ENCODE measurements at regions not wholly inside any gene's neighbourhood (a gene's known extent, or its start where the extent isn't known, plus 50 kb on each side); places are given as distances from the start of the nearest gene placed in this dataset.

- no peak for DNase-seq (ENCODE audit: low spot score)
These were observed 151.7 kb downstream of the DMRT2 start for GRCh38 chr9:1201901-1202300.

- DNase-seq (ENCODE audit: low spot score), result no peak
These were observed 152.5 kb downstream of the DMRT2 start for GRCh38 chr9:1202512-1203280.

DNA sequence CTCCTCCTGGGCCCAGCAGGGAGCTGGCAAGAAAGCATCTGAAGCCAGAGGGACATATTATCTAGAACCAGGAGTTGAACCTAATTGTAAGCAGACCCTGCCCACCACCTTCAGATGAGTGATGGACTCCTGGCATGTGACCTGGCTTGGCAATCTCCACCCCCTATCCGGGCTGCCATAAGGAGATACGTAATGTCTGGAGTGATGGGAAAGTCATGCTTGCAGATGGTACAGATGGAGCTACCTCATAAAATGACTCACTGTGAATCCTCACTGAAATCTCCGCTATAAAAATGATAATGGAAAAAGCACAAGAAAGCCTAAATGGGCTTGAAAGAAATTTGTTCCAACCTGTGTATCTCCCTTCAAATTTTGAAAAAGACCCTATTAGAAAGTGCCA is 157.5 kb downstream of the DMRT2 start:
- DNase-seq (ENCODE audit: low spot score), result no peak

DNA sequence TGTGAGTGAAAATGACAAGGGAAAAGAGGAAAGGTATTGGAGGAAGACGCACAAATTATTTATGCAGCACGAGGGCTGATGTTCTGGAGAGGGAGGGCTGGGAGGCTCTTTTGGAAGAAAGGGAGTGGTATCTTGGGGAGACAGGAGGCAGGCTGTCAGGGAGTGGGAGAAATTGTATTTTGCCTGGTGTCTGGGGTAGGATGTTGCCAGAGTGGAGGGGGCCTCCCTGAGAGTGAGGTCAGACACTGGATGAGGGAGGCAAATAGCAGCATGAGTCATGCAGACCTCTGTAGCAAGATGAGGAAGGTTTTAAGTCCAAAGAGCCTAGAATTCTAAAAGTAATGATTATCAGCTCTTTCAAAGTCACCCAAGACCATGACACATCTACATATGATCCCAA is 158.0 kb downstream of the DMRT2 start:
- DNase-seq (ENCODE audit: low spot score), result no peak

DNA sequence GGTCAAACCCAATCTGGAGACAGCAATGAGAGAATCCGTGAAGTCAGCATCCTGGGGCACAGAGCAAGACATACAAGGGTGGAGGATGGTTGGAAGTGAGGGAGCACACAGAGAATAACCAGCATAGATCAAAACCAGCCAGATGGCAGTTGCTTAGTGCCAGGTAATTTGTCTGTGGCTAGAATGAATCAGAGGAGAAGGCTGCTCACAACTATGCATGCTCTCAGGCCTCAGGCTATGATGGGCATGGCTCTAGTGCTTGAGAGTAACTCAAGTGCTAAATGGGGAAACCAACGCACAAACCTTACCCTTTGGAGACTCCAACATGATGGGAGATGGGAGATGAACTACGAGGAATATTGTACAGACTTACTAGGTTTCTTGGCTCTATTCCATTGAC is 160.8 kb downstream of the DMRT2 start:
- no peak for DNase-seq (ENCODE audit: low spot score)

- no peak for DNase-seq (ENCODE audit: low spot score)
These were observed 166.4 kb downstream of the DMRT2 start for GRCh38 chr9:1216532-1216931.

- no peak for DNase-seq (ENCODE audit: low spot score)
These were observed 166.9 kb downstream of the DMRT2 start for GRCh38 chr9:1217076-1217475.

DNA sequence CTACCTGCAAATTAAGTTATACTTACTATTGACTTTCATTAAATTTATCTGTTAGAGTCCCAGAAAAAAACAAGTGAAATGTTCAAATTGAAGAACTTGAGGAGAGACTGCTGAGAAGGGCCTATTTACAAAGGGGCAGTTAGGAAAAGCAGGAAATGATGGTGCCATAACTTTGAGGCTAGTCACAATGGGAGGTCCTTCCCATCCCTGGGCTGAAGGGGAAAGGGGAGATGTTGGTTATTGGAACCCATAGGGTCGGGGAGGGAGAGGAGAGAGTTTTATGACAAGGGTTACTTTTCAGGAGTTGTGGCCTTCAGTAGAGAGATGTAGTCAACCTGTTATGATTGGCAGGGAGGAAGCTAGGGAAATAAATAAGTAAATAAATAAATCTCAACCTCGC is 169.1 kb downstream of the DMRT2 start:
- DNase-seq (ENCODE audit: low spot score), result no peak

GRCh38 chr9:1221298-1221697 is 171.1 kb downstream of the DMRT2 start:
- no peak for DNase-seq (ENCODE audit: low spot score)

DNA sequence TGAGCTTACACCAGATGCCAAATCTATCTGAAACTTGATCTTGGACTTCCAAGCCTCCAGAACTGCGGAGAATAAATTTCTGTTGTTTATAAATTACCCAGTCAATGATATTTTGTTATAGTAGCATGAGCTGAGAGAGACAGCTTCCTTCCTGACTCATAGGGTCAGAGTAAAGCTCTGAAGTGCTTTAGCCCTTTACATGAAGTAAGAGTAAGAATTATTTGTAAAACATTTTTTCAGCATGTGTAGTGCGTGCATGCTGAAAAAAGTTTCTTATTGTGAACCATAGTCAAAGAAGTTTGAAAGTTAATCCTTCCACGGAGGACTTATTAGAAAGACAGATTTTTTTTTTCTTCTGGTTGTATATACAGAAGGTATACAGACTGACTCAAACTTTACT is 172.4 kb downstream of the DMRT2 start:
- DNase-seq (ENCODE audit: low spot score), result no peak

DNA sequence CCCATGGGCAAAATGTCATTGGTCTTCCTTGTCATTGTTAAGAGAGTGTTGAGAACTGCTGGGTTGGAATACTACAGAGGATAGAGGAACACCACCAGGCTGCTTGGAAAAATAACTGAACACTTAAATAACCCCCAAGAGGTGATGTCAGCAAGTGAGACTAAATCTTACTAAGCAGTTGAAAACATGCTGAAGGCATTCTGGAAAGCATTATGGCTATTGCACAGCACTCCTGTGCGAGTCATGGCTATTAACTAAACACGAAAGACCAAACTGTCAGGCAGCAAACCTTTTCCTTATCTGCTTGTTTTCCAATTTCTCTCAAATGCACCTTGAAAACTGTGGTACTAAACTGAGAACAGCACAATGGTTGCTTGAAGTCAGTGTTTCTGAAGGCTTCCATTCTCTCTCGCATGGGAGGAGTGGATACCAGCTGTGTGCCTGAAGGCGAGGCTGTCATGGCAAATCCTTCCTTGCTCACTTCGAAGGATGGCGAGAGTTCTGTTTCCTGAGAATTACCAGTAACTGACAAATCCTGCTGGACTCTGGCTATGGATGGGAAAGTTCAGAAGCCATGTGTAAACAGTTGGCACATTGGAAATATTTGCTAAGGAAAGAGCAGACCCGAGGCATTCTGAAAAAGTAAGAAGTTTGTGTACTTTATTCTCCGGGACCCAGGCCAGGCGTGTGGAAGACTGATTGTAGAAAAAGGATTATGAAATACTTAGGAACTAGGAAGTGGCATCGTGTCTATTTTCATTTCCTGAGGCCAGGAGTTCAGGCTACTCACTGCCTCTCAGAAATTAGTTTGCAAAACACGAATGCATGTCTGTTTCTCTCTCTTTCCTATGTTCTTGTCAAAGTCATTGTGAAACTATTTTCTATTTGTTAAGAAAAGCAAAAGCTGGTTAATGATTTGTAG is 182.1 kb downstream of the DMRT2 start:
- DNase-seq (ENCODE audit: low spot score), result peak; percentile 79

DNA sequence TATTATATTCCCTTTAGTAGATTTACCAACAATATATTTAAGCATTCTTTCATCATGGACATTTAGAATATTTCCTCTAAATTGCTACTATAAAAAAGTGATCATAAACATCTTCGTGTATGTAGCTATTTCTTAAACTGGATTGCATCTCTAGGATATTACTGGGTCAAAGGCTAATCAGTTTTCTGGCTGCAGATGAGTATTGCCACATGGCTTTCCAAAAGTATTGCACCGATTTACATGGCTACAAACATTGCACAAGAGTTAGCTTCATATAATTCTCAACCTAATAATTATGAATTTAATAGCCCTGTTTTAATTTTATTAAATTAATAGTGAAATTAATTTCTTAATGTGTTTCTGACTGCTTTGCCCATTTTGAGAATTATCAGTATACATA is 183.4 kb downstream of the DMRT2 start:
- no peak for DNase-seq (ENCODE audit: low spot score)

DNA sequence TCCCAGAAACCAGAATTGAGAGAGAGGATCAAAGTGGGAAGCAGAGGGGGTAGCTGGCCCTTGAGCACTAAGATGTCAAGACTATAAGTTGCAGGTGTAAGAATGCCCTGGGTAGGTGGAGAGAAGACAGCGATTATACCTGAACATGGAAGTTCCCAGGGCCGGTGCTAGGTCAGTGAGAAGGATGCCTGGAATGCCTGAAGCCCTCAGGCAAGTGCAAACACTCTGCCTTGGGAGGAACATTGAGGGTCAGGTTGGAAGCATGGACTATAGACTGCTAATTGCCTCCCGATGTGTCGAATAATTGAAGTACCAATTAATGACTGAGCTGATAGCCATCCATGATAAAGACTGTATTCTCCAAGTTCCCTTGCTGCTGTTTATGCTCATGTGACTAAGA is 185.5 kb downstream of the DMRT2 start:
- DNase-seq (ENCODE audit: low spot score), result no peak

- no peak for DNase-seq (ENCODE audit: low spot score)
These were observed 185.9 kb downstream of the DMRT2 start for GRCh38 chr9:1236061-1236460.

GRCh38 chr9:1238407-1238806 is 188.2 kb downstream of the DMRT2 start:
- no peak for DNase-seq (ENCODE audit: low spot score)

DNA sequence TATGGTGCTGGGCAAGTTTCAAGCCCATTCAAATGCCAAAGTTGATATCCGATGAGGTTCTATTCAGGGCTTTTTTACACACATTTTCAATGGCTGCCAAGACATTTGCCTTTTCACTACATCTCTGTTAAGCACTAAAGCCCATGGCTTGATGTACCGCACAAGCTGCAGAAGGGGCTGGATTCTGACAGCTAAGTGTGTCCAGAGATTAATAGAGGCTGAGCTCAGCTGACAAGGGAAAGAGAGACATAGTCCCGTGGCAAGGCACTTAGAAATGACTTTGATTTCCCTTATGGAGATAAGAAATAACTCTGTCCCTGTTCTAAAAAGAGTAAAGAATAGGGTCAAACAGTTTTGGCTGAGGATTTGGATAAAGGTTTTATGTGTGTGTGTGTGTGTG is 198.6 kb downstream of the DMRT2 start:
- DNase-seq (ENCODE audit: low spot score), result no peak

GRCh38 chr9:1253064-1253979 is 203.2 kb downstream of the DMRT2 start:
- DNase-seq (ENCODE audit: low spot score), result no peak

- no peak for DNase-seq (ENCODE audit: low spot score)
These were observed 203.9 kb downstream of the DMRT2 start for GRCh38 chr9:1254071-1254470.

GRCh38 chr9:1256178-1256577 is 206.0 kb downstream of the DMRT2 start:
- no peak for DNase-seq (ENCODE audit: low spot score)

DNA sequence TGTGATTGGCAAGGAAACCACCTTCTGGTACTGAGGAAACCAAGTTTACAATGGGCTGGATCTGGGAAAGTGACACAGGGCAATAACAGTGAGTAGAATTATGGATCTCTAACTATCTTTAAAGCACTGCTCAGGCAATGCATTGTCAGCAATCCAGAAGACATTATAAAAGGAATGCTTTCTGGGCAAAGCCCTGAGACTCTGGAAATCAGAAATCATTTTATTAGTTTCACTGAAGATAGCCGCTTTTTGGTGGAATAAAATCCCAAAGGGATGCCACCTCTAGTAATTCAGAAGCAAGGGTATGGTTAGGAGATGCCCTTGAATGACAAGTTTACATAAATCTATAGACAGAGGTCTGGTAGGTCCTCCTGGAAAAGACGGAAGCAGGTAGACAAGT is 211.1 kb downstream of the DMRT2 start:
- DNase-seq (ENCODE audit: low spot score), result no peak

DNA sequence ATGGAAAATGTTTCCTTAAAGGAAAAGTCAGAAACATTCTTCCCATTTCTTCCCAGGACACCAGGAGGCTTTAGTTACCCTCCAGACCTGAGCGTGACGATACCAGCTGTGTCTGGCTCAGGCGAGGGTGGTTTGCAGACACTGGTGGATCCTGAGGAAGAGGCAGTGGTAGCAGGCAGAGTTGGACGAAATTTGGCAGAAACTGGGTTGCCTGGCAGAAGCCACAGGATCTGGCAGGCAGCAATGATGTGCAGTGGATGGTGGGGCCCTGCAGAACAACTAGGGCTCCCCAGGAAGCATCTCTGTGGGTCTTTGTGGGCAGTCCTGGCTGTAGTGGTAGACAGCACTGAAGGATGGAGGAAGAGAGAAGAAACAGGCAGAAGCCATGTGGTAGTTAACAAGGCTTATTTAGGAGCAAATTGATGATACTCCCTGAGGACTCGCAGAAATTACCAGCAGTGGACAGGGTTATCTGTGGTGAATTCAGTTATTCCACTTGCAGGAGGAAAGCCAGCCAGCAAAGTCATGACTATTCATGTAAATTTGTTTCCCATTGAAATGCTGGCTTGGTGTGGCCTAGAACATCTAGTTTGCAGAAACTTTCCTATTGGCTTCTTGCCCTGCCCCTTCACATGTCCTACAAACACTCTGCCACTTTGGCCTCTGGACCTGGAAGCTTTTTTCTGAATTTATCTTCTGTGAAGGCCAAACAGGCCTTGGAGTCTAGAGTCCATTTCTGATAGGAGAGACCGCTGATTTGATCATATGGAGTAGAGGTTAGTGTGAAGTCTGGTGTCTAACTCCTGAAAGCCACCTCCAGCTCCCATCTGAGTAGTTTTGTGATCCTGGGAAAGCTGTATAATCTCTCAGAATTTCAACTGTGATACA is 212.0 kb downstream of the DMRT2 start:
- DNase-seq (ENCODE audit: low spot score), result no peak
